GM18517 (cell line): ENCODE measurements at regions not wholly inside any gene's neighbourhood (a gene's known extent, or its start where the extent isn't known, plus 50 kb on each side); places are given as distances from the start of the nearest gene placed in this dataset.
"Not testable (repeated sequence)": the region's sequence is repeated elsewhere in the genome, so short reads cannot be mapped to it uniquely, and the experiment has no call there.

Experiments
- ATAC-seq: cut with Tn5 transposase; IDR thresholded peaks from one replicate; pipeline ENCODE4 v1.9.1; 2021; ENCODE audit warnings: mild to moderate bottlenecking, moderate library complexity; ENCODE audit not compliant: unreplicated experiment

DNA sequence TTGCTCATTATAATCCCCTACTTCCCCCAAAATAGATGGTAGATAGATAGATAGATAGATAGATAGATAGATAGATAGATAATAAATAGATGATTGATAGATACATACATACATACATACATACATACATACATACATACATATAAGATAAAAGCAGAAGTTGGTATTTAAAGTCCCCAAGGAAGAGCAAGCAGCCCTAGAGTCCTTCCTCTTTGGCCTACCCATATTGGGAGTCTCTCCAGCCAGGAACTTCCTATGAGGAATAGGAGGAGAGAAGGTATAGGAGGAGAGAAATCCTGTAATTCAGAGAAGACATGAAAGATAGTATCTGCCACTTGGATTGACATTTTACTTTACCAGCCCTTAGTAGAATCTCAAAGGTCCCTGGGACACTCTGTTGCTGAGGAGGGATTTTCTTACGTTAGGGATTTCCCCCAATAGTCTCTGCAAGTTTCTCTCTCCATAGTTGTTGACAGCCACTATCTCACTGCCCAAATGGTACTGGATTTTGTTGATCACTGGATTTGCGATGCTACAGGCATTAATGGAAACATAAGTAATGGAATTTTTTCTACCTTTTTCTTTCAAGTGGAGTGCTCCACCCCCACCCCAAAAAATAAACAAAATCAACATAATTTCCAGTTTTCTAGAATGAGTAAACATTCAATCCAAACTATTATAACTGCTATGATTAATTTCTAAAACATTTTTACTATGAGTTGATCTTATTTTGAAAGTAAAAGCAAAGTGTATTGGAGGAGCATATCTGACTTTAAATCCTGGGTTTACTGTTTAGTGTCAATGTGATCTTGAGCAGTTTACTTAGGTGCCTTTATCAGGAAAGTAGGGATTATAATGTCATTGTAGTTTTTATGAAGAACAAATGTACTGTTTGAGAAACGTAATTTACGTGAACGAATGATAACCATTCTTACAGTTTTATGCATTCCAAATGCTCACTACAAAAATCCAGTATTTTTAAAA lies 93.2 kb upstream of the TNFSF4 start:
- ATAC-seq = no peak

DNA sequence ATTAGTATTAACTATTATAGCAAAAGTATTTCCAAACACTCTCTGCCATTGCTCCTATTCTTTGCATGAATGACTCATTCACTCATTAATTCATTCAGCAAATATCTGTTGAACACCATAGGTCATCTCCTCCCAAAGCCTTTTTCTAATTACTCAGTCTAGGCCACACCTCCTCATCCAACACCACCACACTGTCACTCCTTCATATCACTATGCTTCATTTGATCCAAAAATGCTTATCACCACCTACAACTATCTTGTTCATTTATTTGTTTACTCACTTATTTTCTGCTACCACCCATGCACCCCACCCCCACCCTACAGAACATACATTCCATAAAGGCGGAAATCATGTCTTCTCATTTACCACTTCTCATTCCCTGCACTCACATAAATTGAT lies 94.4 kb upstream of the TNFSF4 start:
- no peak for ATAC-seq

DNA sequence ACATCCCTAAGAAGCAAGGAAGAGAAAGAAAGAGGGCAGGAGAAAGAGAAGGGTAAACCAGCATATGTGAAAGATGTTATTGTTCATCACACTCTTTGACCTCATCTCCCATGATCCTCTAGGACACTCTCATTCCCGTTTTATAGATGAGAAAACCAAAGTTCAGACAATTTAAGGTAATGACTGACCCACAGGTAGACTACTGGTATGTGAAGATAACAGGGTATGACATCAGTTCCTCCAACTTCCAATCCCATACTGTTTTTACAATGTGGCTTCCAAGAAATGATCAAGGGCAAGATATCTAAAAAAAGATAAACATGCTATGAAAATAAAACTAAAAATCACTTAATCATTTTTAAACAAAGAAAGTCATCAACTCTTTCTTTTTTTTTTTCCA lies 95.2 kb upstream of the TNFSF4 start:
- no peak for ATAC-seq

DNA sequence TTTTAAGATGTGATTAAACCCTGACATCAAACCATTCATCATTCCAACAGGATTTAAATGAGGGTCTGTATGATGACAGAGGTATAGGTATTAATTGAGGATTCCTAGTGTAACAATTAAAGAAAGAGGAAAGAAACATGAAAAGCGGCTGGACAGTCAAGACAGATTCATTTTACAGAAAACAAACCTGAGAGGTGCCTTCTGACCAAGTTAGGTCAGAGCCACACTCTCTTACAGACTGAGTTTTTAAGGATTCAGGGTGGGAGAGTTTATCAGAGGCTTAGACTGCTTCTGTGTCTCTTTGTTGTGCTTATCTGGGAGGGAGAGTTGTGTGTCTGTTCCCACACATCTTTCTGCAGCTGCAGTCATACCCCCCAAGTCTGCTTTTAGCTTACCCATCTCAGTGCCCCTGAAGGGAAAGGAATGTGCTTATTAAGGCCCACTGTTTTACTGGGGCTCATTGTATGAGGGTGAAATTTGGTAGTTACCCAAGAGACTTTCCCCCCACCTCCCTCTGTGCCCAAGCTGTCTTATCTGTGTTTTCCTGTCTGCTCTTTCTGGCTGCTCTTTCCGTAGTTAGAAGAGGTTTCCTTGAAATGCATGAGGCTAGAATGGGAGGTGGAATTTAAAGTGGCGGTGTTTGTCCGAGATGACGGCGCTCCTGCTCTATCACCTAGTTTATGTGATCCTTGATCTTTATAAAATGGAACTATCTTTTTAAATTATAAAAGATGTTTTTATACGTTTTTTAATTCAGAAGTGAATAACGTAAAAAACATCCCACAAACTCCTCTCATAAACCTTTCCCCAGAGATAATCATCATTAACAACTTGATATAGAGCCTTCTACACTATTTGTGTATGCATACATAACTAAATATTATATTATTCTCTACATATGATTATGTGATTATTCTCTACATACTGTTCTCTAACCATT lies 96.0 kb upstream of the TNFSF4 start:
- no peak for ATAC-seq

DNA sequence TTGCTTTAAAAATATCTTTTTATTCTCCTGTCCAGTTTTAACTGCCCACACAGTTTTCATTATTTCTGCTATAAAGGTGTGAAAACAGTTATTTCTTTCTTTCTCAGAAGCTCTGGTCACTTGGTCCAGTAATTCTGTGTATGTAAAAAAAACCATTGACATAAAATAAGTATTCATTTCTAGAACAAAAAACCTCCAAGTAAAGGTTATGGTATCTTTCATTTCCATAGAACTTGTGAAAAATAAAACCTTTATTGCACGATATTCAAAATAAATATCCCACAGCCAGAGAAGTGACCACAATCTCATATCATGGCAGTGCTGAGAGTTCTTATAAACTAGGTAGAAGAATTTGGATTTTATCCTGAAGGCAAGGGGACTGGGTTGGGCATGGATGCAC lies 96.9 kb upstream of the TNFSF4 start:
- ATAC-seq = no peak

DNA sequence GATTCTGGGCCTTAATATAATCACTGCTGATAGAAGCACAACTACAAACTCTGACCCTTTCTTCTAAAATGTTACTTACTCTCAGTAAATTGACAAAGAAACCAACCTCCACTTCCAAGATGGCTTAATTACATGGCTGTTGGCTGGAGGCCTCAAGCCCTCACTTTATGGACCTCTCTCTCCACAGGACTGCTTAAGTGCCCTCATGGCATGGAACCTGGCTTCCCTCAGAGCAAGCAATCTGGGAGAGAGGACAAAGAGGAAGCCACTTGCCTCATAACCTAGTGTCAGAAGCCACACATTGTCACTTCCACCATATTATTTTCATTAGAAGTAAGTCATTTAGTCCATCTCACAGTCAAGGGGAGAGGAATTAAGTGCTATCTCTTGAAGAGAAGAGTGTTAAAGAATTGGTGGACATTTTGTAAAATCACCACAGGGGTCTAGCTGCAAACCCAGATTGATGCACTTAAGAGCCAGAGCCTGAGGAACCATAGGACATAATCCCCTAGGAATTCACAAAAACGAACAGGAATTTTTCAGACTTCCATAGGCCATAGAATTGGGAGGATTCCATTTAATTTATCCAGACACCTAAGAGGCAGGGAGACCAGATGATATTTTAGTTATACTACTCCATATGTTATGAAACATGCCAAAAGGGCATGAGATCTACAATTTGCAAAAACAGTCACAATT lies 97.5 kb upstream of the TNFSF4 start:
- ATAC-seq = no peak

DNA sequence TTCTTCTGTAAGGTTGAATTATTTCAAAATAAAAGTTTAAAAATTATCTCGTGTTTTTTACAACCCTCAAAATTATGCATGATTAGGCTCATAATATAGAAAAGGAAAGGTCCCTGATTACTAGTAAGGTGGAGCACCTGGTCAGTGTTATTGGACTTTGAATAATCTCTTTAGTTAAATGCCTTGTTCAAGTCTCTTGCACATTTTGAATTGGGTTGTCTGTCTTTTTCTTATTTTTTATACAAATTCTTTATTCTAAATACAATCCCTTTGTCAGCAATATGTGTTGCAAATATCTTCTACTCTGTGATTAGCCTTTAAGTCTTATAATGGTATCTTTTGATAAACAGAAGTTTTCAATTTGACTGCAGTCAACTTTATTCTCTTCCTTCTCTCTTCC lies 100.7 kb upstream of the TNFSF4 start:
- ATAC-seq = no peak

DNA sequence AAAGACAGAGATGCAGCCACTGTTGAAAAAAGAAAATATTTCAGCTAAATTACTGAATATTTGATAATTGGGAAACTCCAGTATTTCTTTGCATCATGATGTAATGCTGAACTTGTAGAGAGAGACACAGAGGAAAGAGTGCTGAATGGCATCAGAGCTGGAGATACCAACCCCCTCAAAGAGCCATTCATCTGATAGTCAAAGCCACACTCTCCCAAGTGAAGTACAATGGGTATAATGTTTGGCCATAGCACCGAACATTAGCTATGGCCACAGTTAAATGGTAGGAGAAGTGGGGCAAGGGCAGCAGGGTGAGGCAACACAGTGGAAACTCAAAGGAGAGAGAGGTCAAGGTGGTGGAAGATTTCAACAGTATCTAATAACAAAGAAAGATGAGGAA lies 107.5 kb upstream of the TNFSF4 start:
- no peak for ATAC-seq

DNA sequence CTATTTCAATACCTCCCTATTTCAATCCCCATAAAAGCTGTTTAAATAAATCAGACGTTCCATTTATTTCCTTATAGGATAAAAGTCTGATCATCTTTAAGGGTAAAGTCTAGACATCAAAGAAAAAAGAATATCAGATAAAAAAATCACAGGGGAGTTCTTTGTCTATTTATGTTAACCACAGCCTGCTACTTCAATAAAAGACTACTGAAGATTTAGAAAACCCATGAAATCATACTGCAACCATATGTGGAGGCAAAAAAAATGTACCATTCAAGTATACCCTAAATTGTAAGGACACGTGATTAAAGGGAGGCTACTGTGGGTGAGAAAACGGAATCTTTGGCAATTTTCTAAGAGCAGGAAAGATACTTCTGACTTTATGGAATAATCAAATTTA lies 108.2 kb upstream of the TNFSF4 start:
- ATAC-seq = no peak

DNA sequence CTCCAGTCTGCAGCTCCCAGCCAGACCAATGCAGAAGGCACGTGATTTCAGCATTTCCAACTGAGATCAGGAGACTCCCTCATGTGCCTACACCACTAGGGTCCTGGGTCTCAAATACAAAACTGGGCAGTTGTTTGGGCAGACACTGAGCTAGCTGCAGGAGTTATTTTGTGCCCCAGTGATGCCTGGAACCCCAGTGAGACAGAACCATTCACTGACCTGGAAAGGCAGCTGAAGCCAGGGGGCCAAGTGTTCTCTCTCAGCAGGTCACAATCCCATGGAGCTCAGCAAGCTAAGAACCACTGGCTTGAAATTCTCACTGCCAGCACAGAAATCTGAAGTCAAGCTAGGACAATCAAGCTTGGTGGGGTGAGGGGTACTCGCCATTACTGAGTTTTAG lies 111.7 kb upstream of the TNFSF4 start:
- no peak for ATAC-seq

DNA sequence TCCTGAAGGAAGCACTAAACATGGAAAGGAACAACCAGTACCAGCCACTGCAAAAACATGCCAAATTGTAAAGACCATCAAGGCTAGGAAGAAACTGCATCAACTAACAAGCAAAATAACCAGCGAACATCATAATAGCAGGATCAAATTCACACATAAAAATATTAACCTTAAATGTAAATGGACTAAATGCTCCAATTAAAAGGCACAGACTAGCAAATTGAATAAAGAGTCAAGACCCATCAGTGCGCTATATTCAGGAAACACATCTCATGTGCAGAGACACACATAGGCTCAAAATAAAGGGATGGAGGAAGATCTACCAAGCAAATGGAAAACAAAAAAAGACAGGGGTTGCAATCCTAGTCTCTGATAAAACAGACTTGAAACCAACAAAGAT lies 117.2 kb upstream of the TNFSF4 start:
- ATAC-seq = not testable (repeated sequence)

DNA sequence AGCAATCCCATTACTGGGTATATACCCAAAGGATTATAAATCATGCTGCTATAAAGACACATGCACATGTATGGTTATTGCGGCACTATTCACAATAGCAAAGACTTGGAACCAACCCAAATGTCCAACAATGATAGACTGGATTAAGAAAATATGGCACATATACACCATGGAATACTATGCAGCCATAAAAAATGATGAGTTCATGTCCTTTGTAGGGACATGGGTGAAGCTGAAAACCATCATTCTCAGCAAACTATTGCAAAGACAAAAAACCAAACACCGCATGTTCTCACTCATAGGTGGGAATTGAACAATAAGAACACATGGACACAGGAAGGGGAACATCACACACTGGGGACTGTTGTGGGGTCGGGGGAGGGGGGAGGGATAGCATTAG lies 120.9 kb upstream of the TNFSF4 start:
- ATAC-seq = not testable (repeated sequence)

DNA sequence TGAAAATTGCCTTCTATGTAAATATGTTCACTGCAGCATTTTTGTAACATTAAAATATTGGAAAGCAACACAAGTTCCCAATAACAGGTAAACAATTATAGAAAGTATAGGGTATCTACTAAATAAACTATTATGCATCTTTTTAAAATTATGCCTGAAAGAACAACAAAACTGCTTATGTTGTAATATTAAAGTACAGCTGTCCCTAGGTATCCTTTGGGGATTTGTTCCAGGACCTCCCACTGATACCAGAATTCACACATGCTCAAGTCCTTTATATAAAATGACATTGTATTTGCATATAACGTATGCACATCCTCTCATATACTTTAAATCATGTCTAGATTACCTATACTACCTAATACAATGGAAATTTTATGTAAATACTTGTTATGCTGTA lies 121.8 kb upstream of the TNFSF4 start:
- no peak for ATAC-seq

DNA sequence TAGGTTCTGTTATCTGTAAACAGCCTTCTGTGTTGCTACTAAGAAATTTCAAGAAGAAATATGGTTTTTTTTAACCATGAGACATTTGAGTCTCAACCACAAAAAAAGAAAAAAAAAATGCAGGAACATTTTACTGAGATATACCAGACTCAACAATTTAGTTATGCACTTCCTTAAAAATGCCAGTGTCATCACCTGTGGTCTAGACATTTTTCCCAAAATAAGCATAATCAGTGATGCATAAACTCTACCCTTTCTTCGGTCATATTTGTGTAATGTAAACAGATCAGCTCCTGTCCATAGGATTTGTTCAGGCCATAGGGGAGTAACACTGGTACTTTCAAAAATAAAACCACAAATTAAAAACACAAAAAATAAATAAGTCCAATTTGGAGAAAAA lies 122.6 kb upstream of the TNFSF4 start:
- no peak for ATAC-seq

DNA sequence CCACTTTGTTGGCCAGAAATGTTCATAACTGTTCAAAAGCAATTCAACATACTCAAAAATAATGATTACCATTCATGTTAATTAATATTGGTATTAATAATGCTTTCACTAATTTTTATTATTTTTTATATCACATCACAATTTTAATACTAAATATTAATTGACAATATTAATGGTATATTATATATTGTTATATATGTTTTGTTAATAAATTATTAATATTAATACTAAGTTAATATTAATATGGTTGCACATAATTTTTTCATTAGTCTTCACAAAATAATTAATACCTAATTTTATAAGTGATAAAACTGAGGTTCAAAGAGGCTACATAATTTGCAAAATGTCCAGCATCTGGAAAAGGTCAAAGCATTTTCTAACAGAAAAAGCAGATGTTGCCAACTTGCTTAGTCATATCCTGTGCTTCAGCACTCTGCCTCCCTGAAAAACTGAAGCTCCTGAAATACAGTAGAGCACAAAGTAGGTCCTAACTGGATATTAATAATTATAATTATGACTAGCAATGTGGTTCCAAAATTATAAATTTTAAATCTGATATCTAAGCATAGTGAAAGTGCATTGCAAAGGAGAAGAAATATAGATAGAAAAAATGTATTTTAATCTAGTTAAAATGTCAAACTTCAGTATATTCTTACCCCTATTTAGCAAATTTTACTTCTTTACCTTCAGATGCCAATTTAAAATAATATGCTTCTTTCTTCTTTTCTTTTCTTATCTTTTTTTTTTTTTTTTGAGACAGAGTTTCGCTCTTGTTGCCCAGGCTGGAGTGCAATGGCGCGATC lies 123.2 kb upstream of the TNFSF4 start:
- no peak for ATAC-seq

DNA sequence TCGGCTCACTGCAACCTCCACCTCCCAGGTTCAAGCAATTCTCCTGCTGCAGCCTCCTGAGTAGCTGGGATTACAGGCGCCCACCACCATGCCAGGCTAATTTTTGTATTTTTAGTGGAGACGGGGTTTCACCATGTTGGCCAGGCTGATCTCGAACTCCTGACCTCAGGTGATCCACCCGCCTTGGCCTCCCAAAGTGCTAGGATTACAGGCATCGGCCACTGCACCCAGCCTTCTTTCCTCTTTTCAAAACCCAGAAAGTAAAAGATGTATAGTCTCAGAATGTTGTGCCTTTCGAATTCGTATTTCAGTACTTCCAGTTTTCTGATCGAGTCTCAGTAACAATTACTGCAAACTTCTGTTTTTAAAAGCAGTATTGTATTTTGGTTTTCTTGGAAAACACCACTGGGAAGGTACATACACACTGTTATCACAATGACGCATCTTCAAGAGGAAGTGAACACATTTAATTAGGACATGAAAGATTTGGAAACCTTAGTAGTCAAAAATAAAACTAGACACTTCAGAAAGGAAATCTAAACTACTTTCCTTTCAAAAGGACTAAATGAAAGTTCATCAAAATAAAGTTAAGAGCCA lies 123.9 kb upstream of the TNFSF4 start:
- ATAC-seq = not testable (repeated sequence)

DNA sequence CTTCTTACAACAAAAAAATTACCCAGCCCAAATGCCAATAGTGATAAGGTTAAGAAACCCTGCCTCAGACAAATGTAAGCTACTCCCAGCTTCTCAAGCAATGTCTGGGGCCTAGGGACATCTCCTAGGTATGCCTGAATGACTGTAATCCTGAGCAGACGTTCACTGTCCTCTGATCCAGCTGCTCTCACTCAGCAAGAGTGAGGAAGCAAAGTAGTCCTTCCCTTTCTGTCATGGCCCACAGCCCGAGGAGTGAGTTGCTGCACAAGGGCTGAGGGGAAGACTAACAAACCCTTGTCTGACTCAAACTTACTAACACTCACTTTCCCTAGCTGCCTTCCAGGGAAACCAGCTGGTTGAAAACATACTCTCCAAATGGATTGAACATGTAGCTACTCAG lies 124.9 kb upstream of the TNFSF4 start:
- ATAC-seq = no peak

DNA sequence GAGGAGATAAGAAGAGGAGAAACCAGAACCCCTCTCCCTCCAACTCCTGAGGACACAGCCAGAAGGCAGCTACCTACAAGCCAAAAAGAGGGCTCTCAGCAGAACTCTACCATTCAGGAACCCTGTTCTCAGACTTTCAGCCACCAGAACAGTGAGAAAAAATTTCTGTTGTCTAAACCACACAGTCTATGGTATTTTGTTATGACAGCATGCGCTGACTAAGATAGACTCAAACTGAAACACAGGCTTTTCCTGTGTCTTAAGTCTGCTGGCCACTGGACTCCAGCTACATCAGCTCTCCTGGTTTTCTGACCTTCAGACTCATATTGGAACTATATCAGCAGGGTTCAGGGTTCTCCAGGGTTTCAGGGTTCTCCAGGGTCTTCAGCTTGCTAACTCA lies 126.5 kb upstream of the TNFSF4 start:
- peak; percentile 68 for ATAC-seq

DNA sequence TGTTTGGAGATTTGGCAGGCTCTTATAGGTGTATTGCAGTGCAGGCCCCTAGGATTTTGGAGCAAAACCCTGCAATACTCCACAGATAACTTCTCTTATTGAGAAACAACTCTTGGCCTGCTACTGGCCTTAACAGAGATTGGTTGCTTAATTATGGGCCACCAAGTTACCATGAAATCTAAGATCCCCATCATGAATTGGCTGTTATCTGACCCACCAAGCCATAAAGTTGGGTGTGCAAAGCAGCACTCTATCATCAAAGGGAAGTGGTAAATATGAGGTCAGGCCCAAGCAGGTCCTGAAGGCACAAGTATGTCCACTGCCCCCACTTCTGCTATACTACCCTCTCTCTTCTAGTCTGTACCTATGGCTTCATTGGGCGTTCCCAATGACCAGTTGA lies 130.0 kb upstream of the TNFSF4 start:
- no peak for ATAC-seq

DNA sequence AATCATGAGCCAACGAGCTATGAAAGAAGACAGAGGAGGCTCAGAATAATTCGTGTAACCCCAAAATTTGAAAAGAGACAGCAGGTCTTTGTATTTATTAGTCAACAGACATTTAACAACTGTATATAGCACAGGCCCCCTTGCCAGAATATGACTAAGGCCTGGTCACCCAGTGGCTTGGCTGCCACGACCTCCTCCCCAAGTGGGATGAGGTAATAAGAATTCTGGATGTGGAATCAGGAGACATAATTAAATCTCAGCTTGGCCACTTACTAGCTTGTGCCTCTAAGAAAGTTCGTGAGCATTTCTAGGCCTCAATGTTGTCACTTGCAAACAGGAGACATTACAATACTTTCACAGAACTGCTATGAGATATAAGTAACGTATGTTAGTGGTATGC lies 134.2 kb upstream of the TNFSF4 start:
- no peak for ATAC-seq
